ENCODE measurements at regions not wholly inside any gene's neighbourhood (a gene's known extent, or its start where the extent isn't known, plus 50 kb on each side); places are given as distances from the start of the nearest gene placed in this dataset.

DNA sequence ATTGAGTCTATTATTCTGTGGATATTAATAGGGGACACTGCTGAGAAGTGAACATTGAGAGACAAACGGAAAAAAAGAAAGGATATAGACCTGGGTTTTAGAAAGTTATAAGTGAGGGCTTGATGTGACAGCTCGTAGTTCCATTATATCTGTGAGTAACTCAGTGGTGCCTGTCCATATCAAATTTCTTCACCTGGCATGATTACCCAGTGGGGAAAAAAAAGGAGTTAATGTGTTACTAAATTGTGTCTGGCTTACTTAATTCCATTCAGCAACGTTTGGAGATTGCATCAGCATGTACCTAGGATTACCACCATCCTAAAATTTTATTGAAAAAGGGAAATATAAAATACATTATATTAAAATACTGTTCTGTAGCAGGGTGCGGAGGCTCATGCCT, 1249.9 kb downstream of the SLC16A7 start:
- TF ChIP-seq, protein P1, sequence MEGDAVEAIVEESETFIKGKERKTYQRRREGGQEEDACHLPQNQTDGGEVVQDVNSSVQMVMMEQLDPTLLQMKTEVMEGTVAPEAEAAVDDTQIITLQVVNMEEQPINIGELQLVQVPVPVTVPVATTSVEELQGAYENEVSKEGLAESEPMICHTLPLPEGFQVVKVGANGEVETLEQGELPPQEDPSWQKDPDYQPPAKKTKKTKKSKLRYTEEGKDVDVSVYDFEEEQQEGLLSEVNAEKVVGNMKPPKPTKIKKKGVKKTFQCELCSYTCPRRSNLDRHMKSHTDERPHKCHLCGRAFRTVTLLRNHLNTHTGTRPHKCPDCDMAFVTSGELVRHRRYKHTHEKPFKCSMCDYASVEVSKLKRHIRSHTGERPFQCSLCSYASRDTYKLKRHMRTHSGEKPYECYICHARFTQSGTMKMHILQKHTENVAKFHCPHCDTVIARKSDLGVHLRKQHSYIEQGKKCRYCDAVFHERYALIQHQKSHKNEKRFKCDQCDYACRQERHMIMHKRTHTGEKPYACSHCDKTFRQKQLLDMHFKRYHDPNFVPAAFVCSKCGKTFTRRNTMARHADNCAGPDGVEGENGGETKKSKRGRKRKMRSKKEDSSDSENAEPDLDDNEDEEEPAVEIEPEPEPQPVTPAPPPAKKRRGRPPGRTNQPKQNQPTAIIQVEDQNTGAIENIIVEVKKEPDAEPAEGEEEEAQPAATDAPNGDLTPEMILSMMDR (IDR thresholded peaks at IDR 0.05), result no peak
- TF ChIP-seq POLR2A (IDR thresholded peaks at IDR 0.05), result no peak

Data from prostate gland (tissue), 2 donors.